Thyroid gland (tissue), 4 donors: ENCODE measurements at regions not wholly inside any gene's neighbourhood (a gene's known extent, or its start where the extent isn't known, plus 50 kb on each side); places are given as distances from the start of the nearest gene placed in this dataset.

Experiments used
- CTCF ChIP-seq, 6 experiments: fragments of 200-600 bp in 3 of 6; fragments of 450-650 bp in 3 of 6; sonication (generic) in 3 of 6; IDR thresholded peaks; one replicate each; pipeline ENCODE4 v1.5.1; 2016 to 2019; ENCODE audit warnings: antibody characterized with exemption in 6 of 6, mild to moderate bottlenecking in 2 of 6, inconsistent platforms in 1 of 6, moderate library complexity in 1 of 6
- POLR2A ChIP-seq, 2 donors: fragments of 450-650 bp; IDR thresholded peaks; one replicate each; pipeline ENCODE4 v1.6.1; 2017; ENCODE audit warnings: antibody characterized with exemption in 2 of 2, mild to moderate bottlenecking in 2 of 2, moderate library complexity in 1 of 2

GRCh38 chr1:115413621-115414020, 75.6 kb upstream of the NGF start:
- TF ChIP-seq POLR2A (IDR thresholded peaks at IDR 0.05): no peak
- no peak for TF ChIP-seq CTCF (IDR thresholded peaks at IDR 0.05)
